ENCODE measurements at regions not wholly inside any gene's neighbourhood (a gene's known extent, or its start where the extent isn't known, plus 50 kb on each side); places are given as distances from the start of the nearest gene placed in this dataset.

GRCh38 chr11:115060840-115061239, 382.5 kb downstream of the NXPE2 start:
- BruUV-seq (replicated peaks) = no TSS peak
- Histone ChIP-seq H3K9me2 (replicated peaks; ENCODE audit: low read length) (no peaks in the 10 kb centered on the region), H3K4me2 (ENCODE audit: low read length) (no peak overlapping the region), H3K4me1 (ENCODE audit: insufficient read depth, low read length) (no peaks in the 10 kb centered on the region), H3F3A (ENCODE audit: low read length, unreplicated experiment) (no peaks in the 10 kb centered on the region), H4K20me1 (ENCODE audit: low read length) (no peaks in the 10 kb centered on the region), H2AFZ (ENCODE audit: low read length) (no peak overlapping the region), H3K9me3 (ENCODE audit: low read length) (peaks cover 51% of the 10 kb centered on the region), H3K4me3 (ENCODE audit: low read length) (no peak overlapping the region), H3K79me2 (ENCODE audit: low read length) (no peaks in the 10 kb centered on the region), H3K27ac (ENCODE audit: low read length) (no peak overlapping the region), H3K27me3 (ENCODE audit: low read length) (no peaks in the 10 kb centered on the region), H3K36me3 (ENCODE audit: low read depth, low read length) (no peaks in the 10 kb centered on the region), H3K9ac (ENCODE audit: low read length) (no peak overlapping the region)
- intact Hi-C loops (cut with micrococcal nuclease) = no loop called here
- POLR2A ChIA-PET (ENCODE audit: unreplicated experiment) = no interaction called here
- DNase-seq (no peak), ATAC-seq (no peak)
- CTCF ChIA-PET = no interaction called here
- TF ChIP-seq EZH2 (IDR thresholded peaks at IDR 0.05; ENCODE audit: low read length, unreplicated experiment) = no peak
- no peak for TF ChIP-seq CTCF (conservative IDR thresholded peaks at IDR 0.05; ENCODE audit: low read depth, low read length)
- no peak for TF ChIP-seq EZH2phosphoT487 (IDR thresholded peaks at IDR 0.05; ENCODE audit: borderline replicate concordance, low read length)

- Histone ChIP-seq H2AFZ (ENCODE audit: low read length) (no peak overlapping the region), H3K4me2 (ENCODE audit: low read length) (no peak overlapping the region), H3K9ac (ENCODE audit: low read length) (no peak overlapping the region), H3K4me3 (ENCODE audit: low read length) (no peak overlapping the region), H3K27me3 (ENCODE audit: low read length) (no peaks in the 10 kb centered on the region), H3F3A (ENCODE audit: low read length, unreplicated experiment) (no peaks in the 10 kb centered on the region), H3K9me2 (replicated peaks; ENCODE audit: low read length) (no peaks in the 10 kb centered on the region), H3K4me1 (ENCODE audit: insufficient read depth, low read length) (no peaks in the 10 kb centered on the region), H3K9me3 (ENCODE audit: low read length) (peaks cover 37% of the 10 kb centered on the region), H3K27ac (ENCODE audit: low read length) (no peak overlapping the region), H3K36me3 (ENCODE audit: low read depth, low read length) (no peaks in the 10 kb centered on the region), H3K79me2 (ENCODE audit: low read length) (no peaks in the 10 kb centered on the region), H4K20me1 (ENCODE audit: low read length) (no peaks in the 10 kb centered on the region)
- DNase-seq (no peak), ATAC-seq (no peak)
- no peak for TF ChIP-seq EZH2phosphoT487 (IDR thresholded peaks at IDR 0.05; ENCODE audit: borderline replicate concordance, low read length)
- no peak for TF ChIP-seq CTCF (conservative IDR thresholded peaks at IDR 0.05; ENCODE audit: low read depth, low read length)
- no TSS peak for BruUV-seq (replicated peaks)
- POLR2A ChIA-PET (ENCODE audit: unreplicated experiment) = no interaction called here
- intact Hi-C loops (cut with micrococcal nuclease) = no loop called here
- CTCF ChIA-PET = interaction anchor here (0.7 kb wide), 1 partner anchor 1292 kb away, joined by 3 read pairs; the partner anchor contains the start of gene ZW10
Measured at GRCh38 chr11:115065314-115065713, 387.0 kb downstream of the NXPE2 start.

GRCh38 chr11:115065830-115066664, 387.7 kb downstream of the NXPE2 start:
- Histone ChIP-seq H3K9me3 (ENCODE audit: low read length) (peaks cover 37% of the 10 kb centered on the region), H3K9me2 (replicated peaks; ENCODE audit: low read length) (no peaks in the 10 kb centered on the region), H3K4me3 (ENCODE audit: low read length) (no peak overlapping the region), H3K4me2 (ENCODE audit: low read length) (no peak overlapping the region), H3K27me3 (ENCODE audit: low read length) (no peaks in the 10 kb centered on the region), H2AFZ (ENCODE audit: low read length) (no peak overlapping the region), H4K20me1 (ENCODE audit: low read length) (no peaks in the 10 kb centered on the region), H3K36me3 (ENCODE audit: low read depth, low read length) (no peaks in the 10 kb centered on the region), H3K27ac (ENCODE audit: low read length) (no peak overlapping the region), H3F3A (ENCODE audit: low read length, unreplicated experiment) (no peaks in the 10 kb centered on the region), H3K79me2 (ENCODE audit: low read length) (no peaks in the 10 kb centered on the region), H3K9ac (ENCODE audit: low read length) (no peak overlapping the region), H3K4me1 (ENCODE audit: insufficient read depth, low read length) (no peaks in the 10 kb centered on the region)
- POLR2A ChIA-PET (ENCODE audit: unreplicated experiment) = no interaction called here
- no peak for TF ChIP-seq CTCF (conservative IDR thresholded peaks at IDR 0.05; ENCODE audit: low read depth, low read length)
- no peak for TF ChIP-seq EZH2phosphoT487 (IDR thresholded peaks at IDR 0.05; ENCODE audit: borderline replicate concordance, low read length)
- no peak for TF ChIP-seq EZH2 (IDR thresholded peaks at IDR 0.05; ENCODE audit: low read length, unreplicated experiment)
- ATAC-seq (no peak), DNase-seq (no peak)
- BruUV-seq (replicated peaks) = no TSS peak
- CTCF ChIA-PET = no interaction called here
- intact Hi-C loops (cut with micrococcal nuclease) = no loop called here

Data from PC-3 (cell line).